ENCODE measurements at regions not wholly inside any gene's neighbourhood (a gene's known extent, or its start where the extent isn't known, plus 50 kb on each side); places are given as distances from the start of the nearest gene placed in this dataset.

DNA sequence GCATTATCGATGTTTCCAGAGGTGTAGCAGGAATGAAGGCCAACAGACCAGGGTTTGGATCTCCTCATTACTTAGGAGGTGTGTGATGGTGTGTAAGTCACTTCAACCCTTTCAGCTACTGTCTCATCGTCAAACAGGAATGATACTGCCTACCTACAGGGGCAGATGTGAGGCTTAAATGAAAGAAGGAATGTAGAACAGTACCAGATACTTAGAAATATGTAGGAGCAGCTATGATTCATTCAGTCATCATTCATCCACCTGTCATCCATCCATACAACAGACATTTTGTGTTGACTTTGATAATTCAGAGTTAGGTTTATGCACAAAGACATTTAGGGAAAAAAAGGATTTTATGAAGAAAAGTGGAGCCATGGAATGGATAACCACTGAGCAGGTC, 486.9 kb upstream of the DAB1 start:
- no peaks in the 10 kb centered on the region for H4K20me1 ChIP-seq (ENCODE audit: insufficient read depth, low read depth, low read length)
- no peaks in the 10 kb centered on the region for H3K9me3 ChIP-seq (ENCODE audit: low read length)
- H3K4me3 ChIP-seq (ENCODE audit: low read length): no peak overlapping the region
- peaks cover 8% of the 10 kb centered on the region; the same call in 1 of the 2 replicates for H3K4me1 ChIP-seq (ENCODE audit: low read length)
- DNase-seq: no peak
- H2AFZ ChIP-seq (ENCODE audit: low read length): no peak overlapping the region
- H3K79me2 ChIP-seq (ENCODE audit: low read length): no peaks in the 10 kb centered on the region
- H3K9me2 ChIP-seq (replicated peaks; ENCODE audit: insufficient read depth, low read length): no peaks in the 10 kb centered on the region
- no peak overlapping the region for H3K9ac ChIP-seq (ENCODE audit: low read length)
- no peak overlapping the region for H3K27ac ChIP-seq (ENCODE audit: low read length)
- H3K27me3 ChIP-seq (ENCODE audit: low read length): no peaks in the 10 kb centered on the region
- H3K36me3 ChIP-seq (ENCODE audit: insufficient read depth, low read length): no peaks in the 10 kb centered on the region
- no peak overlapping the region for H3K4me2 ChIP-seq (ENCODE audit: low read depth, low read length, poor library complexity, severe bottlenecking)

DNA sequence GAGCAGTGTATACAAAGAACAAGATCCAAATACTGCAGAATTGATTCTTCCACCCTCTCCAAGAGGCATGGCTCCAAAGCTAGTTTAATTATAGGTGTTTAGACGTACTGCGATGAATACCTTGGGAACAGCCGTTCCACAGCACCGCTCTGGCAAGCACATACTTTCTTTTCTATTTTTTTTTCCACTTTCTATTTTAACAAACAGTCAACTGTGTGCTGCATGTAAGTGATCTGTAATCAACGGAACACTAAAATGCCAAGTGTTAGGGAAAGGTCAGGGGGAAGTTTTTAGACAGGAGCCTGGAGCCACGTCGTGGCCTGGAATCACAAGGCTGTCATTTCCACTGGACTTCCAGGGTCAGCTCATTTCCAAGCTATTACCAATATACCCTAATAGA, 486.4 kb upstream of the DAB1 start:
- Histone ChIP-seq H3K27me3 (ENCODE audit: low read length) (no peaks in the 10 kb centered on the region), H2AFZ (ENCODE audit: low read length) (no peak overlapping the region), H3K4me2 (ENCODE audit: low read depth, low read length, poor library complexity, severe bottlenecking) (no peak overlapping the region), H3K4me3 (ENCODE audit: low read length) (no peak overlapping the region), H3K27ac (ENCODE audit: low read length) (no peak overlapping the region), H3K9me3 (ENCODE audit: low read length) (no peaks in the 10 kb centered on the region), H4K20me1 (ENCODE audit: insufficient read depth, low read depth, low read length) (no peaks in the 10 kb centered on the region), H3K9ac (ENCODE audit: low read length) (no peak overlapping the region), H3K4me1 (ENCODE audit: low read length) (peaks cover 8% of the 10 kb centered on the region; the same call in 1 of the 2 replicates), H3K36me3 (ENCODE audit: insufficient read depth, low read length) (no peaks in the 10 kb centered on the region), H3K79me2 (ENCODE audit: low read length) (no peaks in the 10 kb centered on the region), H3K9me2 (replicated peaks; ENCODE audit: insufficient read depth, low read length) (no peaks in the 10 kb centered on the region)
- no peak for DNase-seq

DNA sequence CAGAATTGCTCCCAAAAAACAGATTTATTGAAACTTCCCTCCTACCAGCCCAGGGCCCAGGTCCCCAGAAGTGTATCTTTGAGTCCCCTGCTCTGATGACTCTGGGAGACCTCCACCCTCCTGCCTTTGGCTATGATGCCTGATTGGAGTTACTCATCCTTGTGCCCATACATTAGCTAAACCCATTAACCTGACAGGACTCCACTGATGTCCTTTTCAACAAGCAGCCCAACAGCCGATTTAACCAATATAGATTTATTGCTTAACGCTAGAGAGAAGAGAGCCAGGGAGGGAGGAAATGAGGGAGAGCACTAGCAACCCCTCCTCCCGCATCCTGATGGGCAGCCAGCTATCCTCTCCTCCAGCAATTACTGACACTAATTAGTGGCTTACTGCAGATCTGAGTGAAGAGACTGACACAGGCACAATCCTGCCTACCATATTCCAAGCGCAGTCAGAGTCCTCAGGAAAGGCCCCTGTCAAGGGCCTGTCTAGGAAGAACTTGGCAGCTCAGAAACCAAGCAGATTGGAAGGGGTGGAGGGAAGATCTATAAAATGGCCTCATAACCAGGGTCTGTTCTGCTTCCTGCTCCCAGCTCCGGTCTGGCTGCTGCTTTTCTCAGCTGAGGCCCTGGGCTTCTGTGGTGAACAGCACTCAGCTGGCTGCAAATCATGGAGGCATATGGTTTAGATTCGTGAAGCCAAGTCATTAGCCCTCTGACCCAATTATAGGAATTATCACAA, 484.5 kb upstream of the DAB1 start:
- H3K9me2 ChIP-seq (replicated peaks; ENCODE audit: insufficient read depth, low read length): no peaks in the 10 kb centered on the region
- H4K20me1 ChIP-seq (ENCODE audit: insufficient read depth, low read depth, low read length): no peaks in the 10 kb centered on the region
- H2AFZ ChIP-seq (ENCODE audit: low read length): no peak overlapping the region
- no peaks in the 10 kb centered on the region for H3K36me3 ChIP-seq (ENCODE audit: insufficient read depth, low read length)
- H3K79me2 ChIP-seq (ENCODE audit: low read length): no peaks in the 10 kb centered on the region
- no peak overlapping the region for H3K27ac ChIP-seq (ENCODE audit: low read length)
- no peak overlapping the region for H3K4me2 ChIP-seq (ENCODE audit: low read depth, low read length, poor library complexity, severe bottlenecking)
- DNase-seq: no peak
- no peak overlapping the region for H3K4me3 ChIP-seq (ENCODE audit: low read length)
- no peaks in the 10 kb centered on the region for H3K27me3 ChIP-seq (ENCODE audit: low read length)
- H3K9ac ChIP-seq (ENCODE audit: low read length): no peak overlapping the region
- H3K9me3 ChIP-seq (ENCODE audit: low read length): no peaks in the 10 kb centered on the region
- peaks cover 18% of the 10 kb centered on the region for H3K4me1 ChIP-seq (ENCODE audit: low read length)

DNA sequence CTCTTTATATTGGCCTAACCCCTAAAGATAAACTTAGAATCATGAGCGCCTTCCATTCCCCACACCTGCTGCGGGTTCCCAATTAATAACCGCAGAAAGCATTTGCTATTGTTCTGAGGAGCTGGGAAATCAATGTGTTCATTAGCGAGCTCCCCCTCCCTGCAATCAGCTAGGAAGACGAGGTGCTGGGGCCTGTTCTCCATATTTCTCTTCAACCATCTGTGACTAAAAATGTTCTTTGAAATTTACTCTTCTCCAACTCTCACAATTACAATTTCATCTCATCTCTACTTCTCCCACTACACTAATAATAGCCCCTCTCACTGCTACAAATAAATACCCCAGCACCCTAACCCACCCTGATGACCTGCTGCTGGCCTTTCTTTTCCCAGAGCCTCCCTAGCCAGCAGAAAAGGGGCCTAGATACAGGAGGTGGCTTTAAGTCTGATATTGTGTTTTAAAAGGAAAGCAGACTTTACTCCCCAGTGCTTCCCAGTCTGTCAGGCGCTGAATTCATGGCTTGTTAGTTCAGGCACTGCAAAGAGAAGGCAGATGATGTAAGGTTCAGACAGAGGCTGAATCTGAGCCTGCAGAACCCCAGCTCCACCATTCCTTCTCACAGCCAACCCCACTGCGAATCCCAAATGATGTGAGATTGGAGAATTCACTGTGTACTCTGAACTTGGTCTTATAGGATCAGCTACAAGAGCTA, 477.5 kb upstream of the DAB1 start:
- peaks cover 12% of the 10 kb centered on the region for H3K4me1 ChIP-seq (ENCODE audit: low read length)
- no peak overlapping the region for H3K4me3 ChIP-seq (ENCODE audit: low read length)
- H3K9me3 ChIP-seq (ENCODE audit: low read length): no peaks in the 10 kb centered on the region
- H3K27ac ChIP-seq (ENCODE audit: low read length): no peak overlapping the region
- DNase-seq: no peak
- no peak overlapping the region for H2AFZ ChIP-seq (ENCODE audit: low read length)
- H3K9me2 ChIP-seq (replicated peaks; ENCODE audit: insufficient read depth, low read length): no peaks in the 10 kb centered on the region
- no peaks in the 10 kb centered on the region for H3K36me3 ChIP-seq (ENCODE audit: insufficient read depth, low read length)
- no peaks in the 10 kb centered on the region for H3K79me2 ChIP-seq (ENCODE audit: low read length)
- no peak overlapping the region for H3K9ac ChIP-seq (ENCODE audit: low read length)
- no peaks in the 10 kb centered on the region for H4K20me1 ChIP-seq (ENCODE audit: insufficient read depth, low read depth, low read length)
- no peak overlapping the region for H3K4me2 ChIP-seq (ENCODE audit: low read depth, low read length, poor library complexity, severe bottlenecking)
- no peaks in the 10 kb centered on the region for H3K27me3 ChIP-seq (ENCODE audit: low read length)

DNA sequence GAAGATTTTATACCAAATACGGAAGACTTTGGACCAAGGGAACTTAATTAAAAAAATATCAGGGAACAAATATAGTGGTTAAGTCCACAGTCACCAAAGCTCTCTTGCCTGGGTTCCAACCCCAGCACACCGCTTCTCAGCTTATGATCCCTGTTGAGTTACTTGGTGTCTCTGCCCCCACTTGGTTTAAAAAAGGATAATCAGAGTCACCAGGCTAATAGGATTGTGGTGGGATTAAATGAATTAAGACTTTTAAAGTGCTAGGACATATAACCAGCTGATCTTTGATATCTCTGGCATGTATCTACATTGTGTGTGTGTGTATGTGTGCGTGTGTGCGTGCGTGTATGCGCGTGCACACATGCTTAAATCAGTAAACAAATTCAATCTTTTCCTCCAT, 474.7 kb upstream of the DAB1 start:
- DNase-seq: no peak
- Histone ChIP-seq H2AFZ (ENCODE audit: low read length) (no peak overlapping the region), H3K36me3 (ENCODE audit: insufficient read depth, low read length) (no peaks in the 10 kb centered on the region), H3K79me2 (ENCODE audit: low read length) (no peaks in the 10 kb centered on the region), H3K9me2 (replicated peaks; ENCODE audit: insufficient read depth, low read length) (no peaks in the 10 kb centered on the region), H3K4me1 (ENCODE audit: low read length) (peaks cover 4% of the 10 kb centered on the region), H3K27me3 (ENCODE audit: low read length) (no peaks in the 10 kb centered on the region), H3K9me3 (ENCODE audit: low read length) (no peaks in the 10 kb centered on the region), H4K20me1 (ENCODE audit: insufficient read depth, low read depth, low read length) (no peaks in the 10 kb centered on the region), H3K4me2 (ENCODE audit: low read depth, low read length, poor library complexity, severe bottlenecking) (no peak overlapping the region), H3K27ac (ENCODE audit: low read length) (no peak overlapping the region), H3K4me3 (ENCODE audit: low read length) (no peak overlapping the region), H3K9ac (ENCODE audit: low read length) (no peak overlapping the region)

DNA sequence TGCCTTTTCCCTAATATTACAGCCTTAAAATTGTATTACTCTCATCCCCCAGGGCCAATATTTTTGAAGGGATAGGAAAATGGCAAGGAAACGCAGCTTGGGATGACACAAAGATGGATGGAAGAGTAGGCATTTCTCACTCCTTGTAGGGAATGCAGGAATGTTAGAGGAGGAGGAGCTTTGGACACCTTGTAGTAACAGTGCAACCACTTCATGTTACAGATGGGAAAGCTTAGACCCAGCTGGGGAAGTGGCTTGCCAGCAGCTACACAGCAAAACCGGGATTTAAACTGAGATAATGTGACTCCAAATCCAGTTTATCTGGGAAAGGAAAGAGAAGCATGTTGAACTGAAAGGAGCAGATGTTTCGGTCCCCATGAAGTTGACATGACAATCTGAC, 473.7 kb upstream of the DAB1 start:
- Histone ChIP-seq H3K79me2 (ENCODE audit: low read length) (no peaks in the 10 kb centered on the region), H3K27me3 (ENCODE audit: low read length) (no peaks in the 10 kb centered on the region), H3K9ac (ENCODE audit: low read length) (no peak overlapping the region), H3K4me1 (ENCODE audit: low read length) (no peaks in the 10 kb centered on the region), H3K4me3 (ENCODE audit: low read length) (no peak overlapping the region), H3K9me3 (ENCODE audit: low read length) (no peaks in the 10 kb centered on the region), H3K9me2 (replicated peaks; ENCODE audit: insufficient read depth, low read length) (no peaks in the 10 kb centered on the region), H3K27ac (ENCODE audit: low read length) (no peak overlapping the region), H2AFZ (ENCODE audit: low read length) (no peak overlapping the region), H4K20me1 (ENCODE audit: insufficient read depth, low read depth, low read length) (no peaks in the 10 kb centered on the region), H3K36me3 (ENCODE audit: insufficient read depth, low read length) (no peaks in the 10 kb centered on the region), H3K4me2 (ENCODE audit: low read depth, low read length, poor library complexity, severe bottlenecking) (no peak overlapping the region)
- DNase-seq: no peak

DNA sequence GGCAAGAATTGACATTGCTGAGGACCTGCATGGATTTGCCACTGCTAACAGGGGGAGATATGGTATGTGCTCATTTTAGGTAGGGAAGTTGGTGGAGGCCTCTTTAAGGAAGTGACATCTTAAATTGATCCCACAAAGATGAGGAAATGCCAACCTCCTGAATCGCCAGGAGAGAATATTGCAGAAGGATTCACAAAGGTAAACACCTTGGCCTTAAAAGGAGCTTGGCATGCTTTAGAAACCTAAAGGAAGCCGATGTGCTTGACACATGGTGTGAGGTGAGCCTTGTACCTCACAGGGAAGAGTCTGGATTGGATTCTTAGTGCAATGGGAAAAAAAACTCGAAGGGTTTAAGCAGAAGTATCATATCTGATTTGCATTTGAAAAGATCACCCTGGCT, 470.5 kb upstream of the DAB1 start:
- Histone ChIP-seq H2AFZ (ENCODE audit: low read length) (no peak overlapping the region), H3K27me3 (ENCODE audit: low read length) (no peaks in the 10 kb centered on the region), H4K20me1 (ENCODE audit: insufficient read depth, low read depth, low read length) (no peaks in the 10 kb centered on the region), H3K4me3 (ENCODE audit: low read length) (no peak overlapping the region), H3K27ac (ENCODE audit: low read length) (no peak overlapping the region), H3K9me2 (replicated peaks; ENCODE audit: insufficient read depth, low read length) (no peaks in the 10 kb centered on the region), H3K4me2 (ENCODE audit: low read depth, low read length, poor library complexity, severe bottlenecking) (no peak overlapping the region), H3K9ac (ENCODE audit: low read length) (no peak overlapping the region), H3K79me2 (ENCODE audit: low read length) (no peaks in the 10 kb centered on the region), H3K9me3 (ENCODE audit: low read length) (no peaks in the 10 kb centered on the region), H3K36me3 (ENCODE audit: insufficient read depth, low read length) (no peaks in the 10 kb centered on the region), H3K4me1 (ENCODE audit: low read length) (peaks cover 6% of the 10 kb centered on the region)
- DNase-seq: no peak

DNA sequence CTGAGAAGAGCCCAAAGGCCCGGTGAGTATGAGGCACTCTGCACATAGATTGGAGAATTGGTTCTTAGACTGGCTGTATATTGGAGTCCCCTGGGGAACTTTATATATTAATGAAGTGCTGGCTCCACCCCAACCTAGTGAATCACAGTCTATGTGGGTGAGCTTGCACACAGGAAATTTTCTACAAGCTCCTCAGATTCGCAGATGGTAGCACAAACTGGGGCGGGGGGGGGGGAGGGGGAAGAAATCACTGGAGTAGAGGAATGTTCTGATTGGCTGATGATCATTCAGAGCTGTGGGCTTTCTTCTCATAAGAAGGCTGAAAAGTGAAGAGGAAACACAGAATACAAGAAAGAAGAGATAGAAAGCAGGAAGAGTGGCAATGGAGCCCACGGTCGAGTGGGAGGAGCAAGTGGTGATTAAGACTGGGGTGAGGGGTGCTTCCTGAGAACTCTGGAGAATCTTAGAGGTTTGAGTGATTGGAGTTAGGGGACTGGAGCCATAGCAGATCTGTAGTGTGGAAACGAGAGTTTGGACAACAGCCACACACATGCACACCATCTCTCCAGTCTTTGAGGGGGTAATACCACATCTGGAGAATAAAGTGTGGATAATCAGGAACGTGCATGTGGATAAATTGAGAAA, 465.9 kb upstream of the DAB1 start:
- Histone ChIP-seq H3K36me3 (ENCODE audit: insufficient read depth, low read length) (no peaks in the 10 kb centered on the region), H4K20me1 (ENCODE audit: insufficient read depth, low read depth, low read length) (no peaks in the 10 kb centered on the region)

More for the DNA sequence above, 465.9 kb upstream of the DAB1 start:
- no peak overlapping the region for H3K9ac ChIP-seq (ENCODE audit: low read length)
- no peak for DNase-seq
- peak overlapping the region; percentile 42; the same call in 1 of the 2 replicates for H2AFZ ChIP-seq (ENCODE audit: low read length)
- no peaks in the 10 kb centered on the region for H3K27me3 ChIP-seq (ENCODE audit: low read length)
- peaks cover 6% of the 10 kb centered on the region for H3K4me1 ChIP-seq (ENCODE audit: low read length)
- H3K9me3 ChIP-seq (ENCODE audit: low read length): no peaks in the 10 kb centered on the region
- H3K27ac ChIP-seq (ENCODE audit: low read length): no peak overlapping the region
- no peaks in the 10 kb centered on the region for H3K9me2 ChIP-seq (replicated peaks; ENCODE audit: insufficient read depth, low read length)
- no peak overlapping the region for H3K4me3 ChIP-seq (ENCODE audit: low read length)
- H3K4me2 ChIP-seq (ENCODE audit: low read depth, low read length, poor library complexity, severe bottlenecking): peak overlapping the region; percentile 23
- H3K79me2 ChIP-seq (ENCODE audit: low read length): no peaks in the 10 kb centered on the region
